ENCODE measurements at regions not wholly inside any gene's neighbourhood (a gene's known extent, or its start where the extent isn't known, plus 50 kb on each side); places are given as distances from the start of the nearest gene placed in this dataset.

- intact Hi-C loops (cut with DNase I): no loop called here
These were observed 259.1 kb upstream of the USP24 start for GRCh38 chr1:55474168-55474786.

GRCh38 chr1:55473661-55474060, 258.5 kb upstream of the USP24 start:
- Histone ChIP-seq H3K27ac (no peak overlapping the region), H3K9me3 (no peaks in the 10 kb centered on the region), H3K36me3 (replicated peaks in 1 of 2; ENCODE audit: insufficient read depth in 1 of 2, low read depth in 2 of 2) (no peaks in the 10 kb centered on the region), H3K4me1 (peaks cover 15% of the 10 kb centered on the region), H3K4me3 (no peak overlapping the region), H3K27me3 (no peaks in the 10 kb centered on the region)
- 91 to 97% methylated on average over 2 of the region's 2 CpGs for WGBS, 2 donors
- ATAC-seq (no peak), DNase-seq (no peak)
- TF ChIP-seq POLR2A (IDR thresholded peaks at IDR 0.05) (no peak), CTCF (IDR thresholded peaks at IDR 0.05) (no peak)
- intact Hi-C loops (cut with DNase I): no loop called here

More at GRCh38 chr1:55474168-55474786, 259.1 kb upstream of the USP24 start:
- TF ChIP-seq POLR2A (IDR thresholded peaks at IDR 0.05) (no peak), CTCF (IDR thresholded peaks at IDR 0.05) (no peak)
- H3K4me3 ChIP-seq: no peak overlapping the region
- no peaks in the 10 kb centered on the region for H3K36me3 ChIP-seq (replicated peaks in 1 of 2; ENCODE audit: insufficient read depth in 1 of 2, low read depth in 2 of 2)
- DNase-seq (no peak), ATAC-seq (no peak)
- H3K27ac ChIP-seq: no peak overlapping the region
- peaks cover 15% of the 10 kb centered on the region for H3K4me1 ChIP-seq
- no peaks in the 10 kb centered on the region for H3K27me3 ChIP-seq
- WGBS, 2 donors: 50 to 51% methylated on average over 1 of the region's 1 CpG
- no peaks in the 10 kb centered on the region for H3K9me3 ChIP-seq

- Histone ChIP-seq H3K4me3 (no peak overlapping the region), H3K9me3 (no peaks in the 10 kb centered on the region), H3K27me3 (no peaks in the 10 kb centered on the region), H3K27ac (no peak overlapping the region), H3K36me3 (replicated peaks in 1 of 2; ENCODE audit: insufficient read depth in 1 of 2, low read depth in 2 of 2) (no peaks in the 10 kb centered on the region), H3K4me1 (peaks cover 15% of the 10 kb centered on the region)
- TF ChIP-seq POLR2A (IDR thresholded peaks at IDR 0.05): no peak
- TF ChIP-seq CTCF (IDR thresholded peaks at IDR 0.05): no peak
- DNase-seq (no peak), ATAC-seq (no peak)
- intact Hi-C loops (cut with DNase I): no loop called here
- 22 to 50% methylated on average over 2 of the region's 2 CpGs for whole genome bisulfite sequencing, 2 donors
These were observed 257.6 kb upstream of the USP24 start for GRCh38 chr1:55472784-55473183.

- H3K4me3 ChIP-seq: no peak overlapping the region
- intact Hi-C loops (cut with DNase I): no loop called here
- peaks cover 11% of the 10 kb centered on the region for H3K4me1 ChIP-seq
- no peaks in the 10 kb centered on the region for H3K36me3 ChIP-seq (replicated peaks in 1 of 2; ENCODE audit: insufficient read depth in 1 of 2, low read depth in 2 of 2)
- DNase-seq (no peak), ATAC-seq (no peak)
- no peaks in the 10 kb centered on the region for H3K9me3 ChIP-seq
- TF ChIP-seq POLR2A (IDR thresholded peaks at IDR 0.05): no peak
- TF ChIP-seq CTCF (IDR thresholded peaks at IDR 0.05): no peak
- no peak overlapping the region for H3K27ac ChIP-seq
- no peaks in the 10 kb centered on the region for H3K27me3 ChIP-seq
- 91 to 100% methylated on average over 1 of the region's 1 CpG for WGBS, 2 donors
These were observed 257.0 kb upstream of the USP24 start for GRCh38 chr1:55472115-55472514.

GRCh38 chr1:55468142-55468795, 253.1 kb upstream of the USP24 start:
- TF ChIP-seq POLR2A (IDR thresholded peaks at IDR 0.05) (no peak), CTCF (IDR thresholded peaks at IDR 0.05) (no peak)
- H3K9me3 ChIP-seq: no peaks in the 10 kb centered on the region
- no peaks in the 10 kb centered on the region for H3K27me3 ChIP-seq
- H3K4me1 ChIP-seq: no peaks in the 10 kb centered on the region
- no peak for DNase-seq
- H3K27ac ChIP-seq: no peak overlapping the region
- no peak overlapping the region for H3K4me3 ChIP-seq
- H3K36me3 ChIP-seq (replicated peaks in 1 of 2; ENCODE audit: insufficient read depth in 1 of 2, low read depth in 2 of 2): no peaks in the 10 kb centered on the region
- 84 to 86% methylated on average over 7 of the region's 7 CpGs for WGBS, 2 donors
- no peak for ATAC-seq
- intact Hi-C loops (cut with DNase I): no loop called here
